C4-2B (cell line): ENCODE measurements at regions not wholly inside any gene's neighbourhood (a gene's known extent, or its start where the extent isn't known, plus 50 kb on each side); places are given as distances from the start of the nearest gene placed in this dataset.

Source experiments
- CTCF ChIP-seq: fragments of 450-650 bp; conservative IDR thresholded peaks from 2 replicates; pipeline ENCODE4 v1.5.1; 2017; ENCODE audit warnings: mild to moderate bottlenecking
- ZFX ChIP-seq: fragments of 450-650 bp; IDR thresholded peaks from 2 replicates; pipeline ENCODE4 v1.6.1; 2017

GRCh38 chr9:129440435-129441186 lies 180.3 kb downstream of the C9orf50 start:
- TF ChIP-seq CTCF, result no peak
- no peak for TF ChIP-seq ZFX
